ENCODE measurements at regions not wholly inside any gene's neighbourhood (a gene's known extent, or its start where the extent isn't known, plus 50 kb on each side); places are given as distances from the start of the nearest gene placed in this dataset.
A peak's percentile ranks its signal among the peaks of the same experiment; 100 is the strongest.
"Not testable (repeated sequence)": the region's sequence is repeated elsewhere in the genome, so short reads cannot be mapped to it uniquely, and the experiment has no call there.

DNA sequence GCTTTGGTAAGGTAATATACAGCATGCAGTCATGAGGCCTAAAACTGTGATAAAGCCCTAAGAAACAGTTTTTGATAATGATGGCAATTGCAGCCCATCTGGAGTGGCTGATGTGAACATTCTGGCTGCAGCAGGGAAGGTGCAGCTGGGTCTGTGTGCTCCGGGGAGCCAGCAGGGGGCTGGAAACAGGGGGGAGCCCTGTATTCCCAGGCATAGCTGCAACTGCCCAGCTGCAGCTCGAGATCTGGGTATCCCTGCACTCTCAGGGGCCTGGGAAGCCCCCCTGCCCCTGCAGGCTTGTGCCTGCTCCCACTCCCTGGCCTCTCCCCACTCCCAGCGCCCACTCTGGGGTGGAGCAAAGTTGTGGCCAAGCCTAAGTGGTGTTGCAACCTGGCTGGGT, 95.6 kb downstream of the RRAGB start:
- DNase-seq, result no peak

DNA sequence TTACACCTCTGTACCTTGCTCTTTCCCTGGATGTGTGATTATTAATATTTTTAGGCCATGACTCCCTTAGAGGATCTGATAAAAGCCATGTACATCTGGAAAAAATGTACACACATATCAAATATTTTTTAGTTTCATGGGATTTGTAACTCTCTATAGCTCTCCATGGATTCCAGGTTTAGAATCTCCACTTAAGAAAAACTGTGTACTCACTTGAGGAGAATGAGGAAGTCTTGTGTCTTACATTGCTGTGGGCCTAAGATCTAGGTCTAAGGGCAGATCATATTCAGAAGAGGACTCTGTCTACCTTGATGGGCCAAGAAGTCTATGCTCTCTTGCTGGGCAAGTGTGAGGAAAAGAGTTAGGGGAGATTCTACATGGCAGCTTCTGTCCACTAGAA, 98.0 kb downstream of the RRAGB start:
- no peak for DNase-seq

DNA sequence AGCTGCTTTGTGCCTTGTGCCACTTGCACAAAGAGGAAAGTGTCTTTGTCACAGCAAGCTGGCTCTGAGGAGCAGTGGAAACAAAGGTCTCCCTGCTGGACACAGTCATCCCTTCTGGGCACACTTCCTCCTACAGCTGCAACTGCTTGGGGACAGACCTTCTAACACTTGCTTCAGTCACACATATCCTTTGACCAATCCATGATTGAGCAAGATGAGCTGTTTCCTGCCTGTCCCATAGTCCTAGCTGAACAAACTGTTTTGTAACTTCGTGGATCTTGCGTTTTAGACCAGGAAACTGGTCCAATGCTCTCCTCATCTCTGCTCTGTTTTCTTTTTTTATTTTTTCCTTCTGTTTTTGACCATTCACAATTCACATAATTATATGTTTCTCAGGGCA, 98.5 kb downstream of the RRAGB start:
- DNase-seq, result no peak

DNA sequence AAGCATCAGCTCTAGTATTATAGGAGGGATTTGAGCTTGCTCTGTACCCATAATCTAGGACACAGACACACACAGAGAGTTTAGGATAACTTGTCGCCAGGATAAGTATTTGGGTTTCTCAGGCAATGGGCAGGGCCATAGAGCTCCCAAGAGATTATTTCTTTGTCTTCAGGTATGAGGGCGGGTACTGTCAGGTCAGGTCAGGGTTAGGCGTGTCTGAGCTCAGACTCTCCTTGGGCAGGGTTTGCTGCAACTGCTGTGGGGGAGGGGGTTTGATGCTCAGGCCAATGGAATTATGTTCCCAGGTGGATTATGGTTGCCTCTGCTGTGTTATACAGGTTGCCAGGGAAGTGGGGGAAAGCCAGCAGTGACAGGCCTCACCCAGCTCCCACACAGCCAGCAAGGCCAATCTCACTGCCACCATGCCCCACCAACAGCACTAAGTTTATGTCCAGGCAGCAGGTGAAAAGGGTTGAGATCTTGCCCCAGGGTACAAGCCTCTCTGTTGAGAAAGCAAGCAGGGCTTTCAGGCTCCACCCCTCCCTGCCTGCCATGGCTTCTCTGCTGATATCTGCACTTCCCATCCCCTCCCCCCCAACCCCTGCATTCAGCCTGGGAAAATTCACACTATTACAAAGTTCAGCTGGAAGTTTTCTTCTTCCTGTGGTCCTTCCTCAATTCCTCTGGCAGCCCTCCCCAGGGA, 101.3 kb downstream of the RRAGB start:
- no peak for DNase-seq

DNA sequence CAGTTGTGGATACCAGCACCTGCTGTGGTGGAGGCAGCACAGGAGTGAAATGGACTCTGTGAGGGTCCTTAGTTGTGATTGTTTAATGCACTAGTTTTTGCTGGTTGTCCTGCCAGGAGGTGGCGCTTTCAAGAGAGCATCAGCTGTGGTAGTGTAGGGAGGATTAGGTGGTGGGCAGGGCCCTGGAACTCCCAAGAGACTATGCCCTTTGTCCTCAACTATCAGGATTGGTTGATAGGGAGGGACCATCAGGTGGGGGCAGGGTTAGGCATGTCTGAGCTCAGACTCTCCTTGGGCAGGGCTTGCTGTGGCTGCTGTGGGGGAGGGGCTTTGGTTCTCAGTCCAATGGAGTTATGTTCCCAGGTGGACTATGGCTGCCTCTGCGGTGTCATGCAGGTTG, 121.9 kb downstream of the RRAGB start:
- DNase-seq, result no peak

GRCh38 chrX:55841962-55842752, 124.6 kb downstream of the RRAGB start:
- no peak for DNase-seq

DNA sequence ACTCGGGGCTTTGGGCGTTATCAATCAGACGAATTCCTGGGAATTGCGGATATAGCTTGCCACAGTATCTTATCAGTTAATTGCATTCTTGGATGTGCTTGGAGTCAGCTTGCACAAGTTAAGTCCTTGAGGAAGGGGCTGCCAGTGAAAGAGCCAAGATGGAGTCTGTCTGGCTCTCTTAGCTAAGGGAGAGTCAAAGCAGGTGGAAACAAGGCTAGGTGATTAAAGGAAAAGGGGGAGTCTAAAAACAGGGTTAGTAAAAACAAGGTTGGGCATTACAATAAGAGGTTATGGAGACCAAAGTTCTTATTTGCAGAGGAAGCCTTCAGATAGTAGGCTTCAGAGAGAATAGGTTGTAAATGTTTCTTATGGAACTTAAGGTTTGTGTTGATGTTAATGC, 149.2 kb downstream of the RRAGB start:
- not testable (repeated sequence) for DNase-seq

GRCh38 chrX:55867181-55867651, 149.7 kb downstream of the RRAGB start:
- no peak for DNase-seq

- no peak for DNase-seq
Measured at GRCh38 chrX:55867708-55868107, 150.2 kb downstream of the RRAGB start.

- DNase-seq, result no peak
Measured at GRCh38 chrX:55874807-55875206, 157.3 kb downstream of the RRAGB start.

- DNase-seq, result not testable (repeated sequence)
Measured at GRCh38 chrX:55883541-55883940, 166.0 kb downstream of the RRAGB start.

GRCh38 chrX:55907968-55908607, 190.5 kb downstream of the RRAGB start:
- DNase-seq, result peak; percentile 24

DNA sequence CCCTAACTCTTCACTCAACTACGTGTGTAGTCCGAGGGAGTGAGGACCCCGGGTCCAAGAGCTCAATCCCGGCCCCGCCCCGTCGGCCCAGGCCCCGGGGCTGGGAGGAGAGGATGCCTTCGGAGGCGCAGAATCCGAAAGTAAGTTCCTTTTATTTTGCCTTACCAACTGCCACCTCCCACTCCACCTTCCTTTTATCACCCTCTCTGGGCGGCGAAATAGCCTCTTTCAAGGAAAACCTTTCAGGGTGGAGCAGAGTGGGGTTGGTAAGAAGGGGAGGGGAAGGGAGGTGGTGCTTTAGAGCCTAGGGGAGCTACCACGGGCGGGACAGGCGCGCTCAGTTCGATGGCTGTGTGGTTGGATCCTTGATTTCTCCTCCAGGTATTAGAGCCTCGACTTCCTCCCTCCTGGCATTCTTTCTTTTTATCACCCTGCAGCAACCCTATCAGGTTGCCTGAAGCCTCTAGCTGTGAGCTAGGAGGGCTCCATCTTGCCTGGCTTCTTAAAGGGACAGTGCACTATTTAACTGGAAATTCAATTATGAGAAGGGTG, 191.2 kb downstream of the RRAGB start:
- DNase-seq, result no peak

GRCh38 chrX:55919367-55920221, 202.0 kb downstream of the RRAGB start:
- no peak for DNase-seq

- no peak for DNase-seq
Measured at GRCh38 chrX:55924574-55924973, 207.0 kb downstream of the RRAGB start.

GRCh38 chrX:55928529-55928928, 211.0 kb downstream of the RRAGB start:
- not testable (repeated sequence) for DNase-seq

All from stimulated activated CD4-positive, alpha-beta T cell treated with anti-CD3 and anti-CD28 coated beads, Interleukin-12 subunit alpha, Interleukin-12 subunit beta, amount 100 ng/mL, for 4 hours (primary cell).